ENCODE measurements at regions not wholly inside any gene's neighbourhood (a gene's known extent, or its start where the extent isn't known, plus 50 kb on each side); places are given as distances from the start of the nearest gene placed in this dataset.

DNA sequence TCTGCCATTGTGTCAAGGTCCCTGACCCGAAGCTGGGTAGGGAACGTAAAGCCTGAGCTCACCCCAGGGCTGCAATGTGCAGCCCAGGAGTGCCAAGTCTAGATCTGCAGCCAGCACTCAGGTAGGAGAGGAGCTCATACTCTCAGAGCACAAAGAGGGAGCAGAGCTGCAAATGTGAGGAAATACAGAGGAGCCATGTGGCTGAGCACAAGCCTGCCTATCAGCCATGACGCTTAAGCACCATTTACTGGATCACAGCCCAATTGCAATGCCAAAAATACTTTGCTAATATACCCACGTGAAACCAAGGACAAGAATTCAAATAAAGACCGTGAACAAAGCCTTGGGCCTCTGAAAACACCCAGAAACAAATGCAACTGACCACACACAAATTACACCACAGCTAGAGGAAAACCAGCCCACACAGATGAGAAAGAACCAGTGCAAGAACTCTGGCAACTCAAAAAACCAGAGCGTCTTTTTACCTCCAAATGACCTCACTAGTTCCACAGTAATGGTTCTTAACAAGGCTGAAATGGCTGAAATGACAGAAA is 69.0 kb upstream of the HPF1 start:
- Histone ChIP-seq H3K36me3 (no peaks in the 10 kb centered on the region), H3K27me3 (peaks cover 0 to 2% of the 10 kb centered on the region in 2 donors), H3K4me1 (no peaks in the 10 kb centered on the region), H3K9me3 (no peaks in the 10 kb centered on the region), H3K4me3 (no peak overlapping the region), H3K27ac (no peak overlapping the region)
- intact Hi-C loops (cut with DNase I; ENCODE audit: low total_unique reads) = no loop called here
- DNase-seq = no peak
- TF ChIP-seq, protein P1, sequence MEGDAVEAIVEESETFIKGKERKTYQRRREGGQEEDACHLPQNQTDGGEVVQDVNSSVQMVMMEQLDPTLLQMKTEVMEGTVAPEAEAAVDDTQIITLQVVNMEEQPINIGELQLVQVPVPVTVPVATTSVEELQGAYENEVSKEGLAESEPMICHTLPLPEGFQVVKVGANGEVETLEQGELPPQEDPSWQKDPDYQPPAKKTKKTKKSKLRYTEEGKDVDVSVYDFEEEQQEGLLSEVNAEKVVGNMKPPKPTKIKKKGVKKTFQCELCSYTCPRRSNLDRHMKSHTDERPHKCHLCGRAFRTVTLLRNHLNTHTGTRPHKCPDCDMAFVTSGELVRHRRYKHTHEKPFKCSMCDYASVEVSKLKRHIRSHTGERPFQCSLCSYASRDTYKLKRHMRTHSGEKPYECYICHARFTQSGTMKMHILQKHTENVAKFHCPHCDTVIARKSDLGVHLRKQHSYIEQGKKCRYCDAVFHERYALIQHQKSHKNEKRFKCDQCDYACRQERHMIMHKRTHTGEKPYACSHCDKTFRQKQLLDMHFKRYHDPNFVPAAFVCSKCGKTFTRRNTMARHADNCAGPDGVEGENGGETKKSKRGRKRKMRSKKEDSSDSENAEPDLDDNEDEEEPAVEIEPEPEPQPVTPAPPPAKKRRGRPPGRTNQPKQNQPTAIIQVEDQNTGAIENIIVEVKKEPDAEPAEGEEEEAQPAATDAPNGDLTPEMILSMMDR (IDR thresholded peaks at IDR 0.05) = no peak

DNA sequence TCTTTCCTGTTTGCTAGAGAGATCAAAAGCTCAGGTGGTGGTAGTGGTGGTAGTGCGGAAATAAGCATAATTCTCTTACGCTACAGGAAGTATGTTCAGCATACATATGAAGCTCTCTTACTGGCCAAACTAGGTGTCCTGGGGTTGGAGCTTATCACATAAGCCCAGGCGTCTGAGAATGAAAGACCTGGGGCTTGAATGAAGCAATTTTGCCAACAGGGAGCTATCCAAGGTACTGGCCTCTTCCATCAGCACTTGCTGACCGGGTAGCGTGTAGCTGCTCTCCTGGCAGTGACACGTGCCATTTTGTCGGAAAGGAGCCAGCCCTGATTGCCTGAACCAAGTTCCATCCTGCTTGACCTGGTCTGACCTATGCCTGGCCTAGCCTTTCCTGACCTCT is 65.9 kb upstream of the HPF1 start:
- no peaks in the 10 kb centered on the region for H3K9me3 ChIP-seq
- DNase-seq = no peak
- no peak overlapping the region for H3K27ac ChIP-seq
- TF ChIP-seq, protein P1 (IDR thresholded peaks at IDR 0.05) = no peak
- peaks cover 0 to 2% of the 10 kb centered on the region in 2 donors for H3K27me3 ChIP-seq
- H3K4me1 ChIP-seq = no peaks in the 10 kb centered on the region
- H3K4me3 ChIP-seq = no peak overlapping the region
- no peaks in the 10 kb centered on the region for H3K36me3 ChIP-seq
- intact Hi-C loops (cut with DNase I; ENCODE audit: low total_unique reads) = no loop called here

DNA sequence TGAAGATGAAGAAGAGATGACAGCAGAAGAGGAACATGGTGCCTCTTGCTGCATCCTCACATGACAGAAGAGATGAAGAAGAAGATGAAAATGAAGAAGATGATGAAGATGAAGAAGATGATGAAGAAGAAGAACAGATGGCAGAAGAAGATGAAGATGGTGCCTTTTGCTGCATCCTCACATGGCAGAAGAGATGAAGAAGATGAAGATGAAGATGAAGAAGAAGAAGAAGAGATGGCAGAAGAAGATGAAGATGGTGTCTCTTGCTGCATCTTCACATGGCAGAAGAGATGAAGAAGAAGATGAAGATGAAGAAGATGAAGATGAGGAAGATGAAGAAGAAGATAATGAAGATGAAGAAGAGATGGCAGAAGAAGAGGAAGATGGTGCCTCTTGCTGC is 63.7 kb upstream of the HPF1 start:
- DNase-seq = no peak
- Histone ChIP-seq H3K27me3 (peaks cover 0 to 2% of the 10 kb centered on the region in 2 donors), H3K4me3 (no peak overlapping the region), H3K27ac (no peak overlapping the region), H3K9me3 (no peaks in the 10 kb centered on the region), H3K36me3 (no peaks in the 10 kb centered on the region), H3K4me1 (no peaks in the 10 kb centered on the region)
- intact Hi-C loops (cut with DNase I; ENCODE audit: low total_unique reads) = no loop called here
- TF ChIP-seq, protein P1 (IDR thresholded peaks at IDR 0.05) = no peak

DNA sequence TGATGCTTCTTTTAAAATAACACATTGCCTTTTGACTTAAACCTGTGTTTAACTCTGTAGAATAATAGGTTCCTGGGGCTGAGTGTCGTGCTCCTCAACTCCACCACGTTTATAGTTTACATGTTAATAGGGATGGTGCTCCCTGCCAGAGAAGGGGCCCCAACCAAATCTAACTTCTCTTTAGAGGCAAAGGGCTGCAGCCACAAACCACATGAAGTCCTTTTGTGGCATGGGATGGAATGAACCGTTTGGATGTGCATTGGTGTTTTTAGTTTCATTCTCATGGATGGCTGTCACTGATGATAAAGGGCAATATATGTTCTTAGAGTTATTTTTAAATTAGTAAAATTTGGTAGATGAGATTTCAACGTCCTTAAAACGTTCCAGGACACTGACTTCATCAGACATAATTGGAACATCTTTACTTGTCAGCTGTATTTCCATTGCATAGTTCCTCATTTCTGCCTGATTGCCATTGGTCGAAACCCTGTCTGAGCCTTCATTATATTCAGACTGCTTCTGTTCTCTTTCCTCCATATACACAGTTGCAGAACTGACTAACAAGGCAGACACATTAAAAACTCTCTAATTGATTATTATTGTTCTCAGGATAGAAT is 60.4 kb upstream of the HPF1 start:
- DNase-seq = no peak
- no peaks in the 10 kb centered on the region for H3K36me3 ChIP-seq
- intact Hi-C loops (cut with DNase I; ENCODE audit: low total_unique reads) = no loop called here

DNA sequence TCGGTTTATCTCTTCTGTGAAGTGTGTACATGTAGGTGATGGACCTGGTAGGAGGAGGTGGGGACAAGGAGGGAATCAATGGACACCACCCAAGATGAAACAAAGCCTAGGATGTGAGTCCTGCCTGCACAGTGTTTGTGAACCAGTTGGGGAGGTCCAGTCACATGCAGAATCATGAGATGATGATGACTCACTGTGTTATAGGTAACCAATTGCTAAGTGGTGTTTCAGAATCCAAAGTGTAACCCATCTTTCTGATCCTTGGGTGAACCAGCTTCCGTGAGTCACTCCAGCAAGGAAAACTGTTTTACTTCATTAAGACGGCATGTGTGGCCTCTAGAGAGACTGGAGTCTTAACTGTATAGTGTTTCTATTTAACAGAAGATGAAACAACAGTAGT is 57.9 kb upstream of the HPF1 start:
- H3K27me3 ChIP-seq = no peaks in the 10 kb centered on the region
- no peaks in the 10 kb centered on the region for H3K9me3 ChIP-seq
- H3K27ac ChIP-seq = no peak overlapping the region
- intact Hi-C loops (cut with DNase I; ENCODE audit: low total_unique reads) = no loop called here
- H3K36me3 ChIP-seq = no peaks in the 10 kb centered on the region
- H3K4me3 ChIP-seq = no peak overlapping the region
- TF ChIP-seq, protein P1 (IDR thresholded peaks at IDR 0.05) = no peak
- H3K4me1 ChIP-seq = no peaks in the 10 kb centered on the region
- DNase-seq = no peak

More for the DNA sequence above, 60.4 kb upstream of the HPF1 start:
- H3K4me3 ChIP-seq = no peak overlapping the region
- H3K4me1 ChIP-seq = no peaks in the 10 kb centered on the region
- no peaks in the 10 kb centered on the region for H3K27me3 ChIP-seq
- TF ChIP-seq, protein P1 (IDR thresholded peaks at IDR 0.05) = no peak
- no peak overlapping the region for H3K27ac ChIP-seq
- H3K9me3 ChIP-seq = no peaks in the 10 kb centered on the region
